ENCODE measurements at regions not wholly inside any gene's neighbourhood (a gene's known extent, or its start where the extent isn't known, plus 50 kb on each side); places are given as distances from the start of the nearest gene placed in this dataset.

DNA sequence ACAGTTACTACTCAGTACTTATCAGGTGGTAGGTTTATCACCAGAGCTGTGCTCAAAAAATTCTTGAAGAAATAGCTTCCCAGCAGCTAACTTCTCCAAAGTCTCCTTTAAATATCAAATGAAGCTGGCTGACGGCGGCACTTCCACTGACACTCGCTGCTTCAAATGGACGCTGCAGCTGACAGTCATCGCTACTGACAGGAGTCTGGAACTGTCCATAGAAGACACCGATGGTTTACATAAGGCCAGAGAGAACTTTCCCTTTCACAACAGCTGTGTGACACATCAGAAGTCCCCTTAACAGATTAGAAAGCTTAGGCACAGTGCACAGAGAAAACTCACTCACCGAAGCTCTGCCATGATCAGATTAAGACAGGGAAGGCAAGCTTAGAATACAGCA is 270.2 kb downstream of the SHOX2 start:
- no peaks in the 10 kb centered on the region for H3K4me1 ChIP-seq (ENCODE audit: control insufficient read depth in 5 of 5, insufficient read depth in 5 of 5, low read length in 5 of 5)
- H3K9ac ChIP-seq (ENCODE audit: insufficient read depth in 1 of 2, low read length in 2 of 2): no peak overlapping the region
- no peak overlapping the region for H3K4me3 ChIP-seq
- peak in 2 of 3 donors; percentile 14 to 37 for DNase-seq
- TF ChIP-seq, protein P1, sequence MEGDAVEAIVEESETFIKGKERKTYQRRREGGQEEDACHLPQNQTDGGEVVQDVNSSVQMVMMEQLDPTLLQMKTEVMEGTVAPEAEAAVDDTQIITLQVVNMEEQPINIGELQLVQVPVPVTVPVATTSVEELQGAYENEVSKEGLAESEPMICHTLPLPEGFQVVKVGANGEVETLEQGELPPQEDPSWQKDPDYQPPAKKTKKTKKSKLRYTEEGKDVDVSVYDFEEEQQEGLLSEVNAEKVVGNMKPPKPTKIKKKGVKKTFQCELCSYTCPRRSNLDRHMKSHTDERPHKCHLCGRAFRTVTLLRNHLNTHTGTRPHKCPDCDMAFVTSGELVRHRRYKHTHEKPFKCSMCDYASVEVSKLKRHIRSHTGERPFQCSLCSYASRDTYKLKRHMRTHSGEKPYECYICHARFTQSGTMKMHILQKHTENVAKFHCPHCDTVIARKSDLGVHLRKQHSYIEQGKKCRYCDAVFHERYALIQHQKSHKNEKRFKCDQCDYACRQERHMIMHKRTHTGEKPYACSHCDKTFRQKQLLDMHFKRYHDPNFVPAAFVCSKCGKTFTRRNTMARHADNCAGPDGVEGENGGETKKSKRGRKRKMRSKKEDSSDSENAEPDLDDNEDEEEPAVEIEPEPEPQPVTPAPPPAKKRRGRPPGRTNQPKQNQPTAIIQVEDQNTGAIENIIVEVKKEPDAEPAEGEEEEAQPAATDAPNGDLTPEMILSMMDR (IDR thresholded peaks at IDR 0.05; ENCODE audit: control extremely low read depth, extremely low read depth): no peak
- ATAC-seq (ENCODE audit: insufficient read depth, low FRiP score): no peak
- H3K9me3 ChIP-seq (ENCODE audit: control insufficient read depth in 4 of 4, insufficient read depth in 3 of 4, low read length in 3 of 4): no peaks in the 10 kb centered on the region
- H3K27ac ChIP-seq (ENCODE audit: low read depth in 1 of 2, low read length in 1 of 2): no peak overlapping the region
- 60 to 68% methylated on average over 7 of the region's 7 CpGs for WGBS, 2 donors
- no peaks in the 10 kb centered on the region for H3K27me3 ChIP-seq (ENCODE audit: control insufficient read depth in 3 of 3, insufficient read depth in 3 of 3, low read length in 2 of 3)
- no peaks in the 10 kb centered on the region for H3K36me3 ChIP-seq (ENCODE audit: control insufficient read depth in 4 of 4, insufficient read depth in 4 of 4, low read length in 4 of 4)

DNA sequence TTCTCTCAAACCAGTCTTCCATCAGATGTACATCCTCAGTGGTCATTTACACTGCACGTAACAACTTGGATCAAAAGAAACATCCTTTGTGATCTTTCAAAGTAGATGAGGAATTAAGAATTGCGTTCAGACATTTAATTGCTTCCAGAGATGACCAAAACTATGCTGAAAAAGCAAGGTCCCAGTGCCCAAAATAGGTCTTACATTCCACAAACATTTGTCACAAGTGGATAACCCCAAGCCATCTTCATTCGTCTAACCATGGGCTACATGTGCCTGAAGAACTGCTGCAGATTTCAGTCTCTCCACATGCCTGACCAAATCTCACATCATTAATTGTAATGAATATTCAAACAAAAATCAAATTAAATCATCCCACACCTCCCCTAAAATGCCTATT is 273.6 kb downstream of the SHOX2 start:
- Histone ChIP-seq H3K36me3 (ENCODE audit: control insufficient read depth in 4 of 4, insufficient read depth in 4 of 4, low read length in 4 of 4) (no peaks in the 10 kb centered on the region), H3K4me1 (ENCODE audit: control insufficient read depth in 5 of 5, insufficient read depth in 5 of 5, low read length in 5 of 5) (peaks cover 0 to 5% (median 0%) of the 10 kb centered on the region in 5 donors), H3K27me3 (ENCODE audit: control insufficient read depth in 3 of 3, insufficient read depth in 3 of 3, low read length in 2 of 3) (no peaks in the 10 kb centered on the region), H3K9ac (ENCODE audit: insufficient read depth in 1 of 2, low read length in 2 of 2) (no peak overlapping the region), H3K9me3 (ENCODE audit: control insufficient read depth in 4 of 4, insufficient read depth in 3 of 4, low read length in 3 of 4) (peaks cover 0 to 11% (median 5%) of the 10 kb centered on the region in 4 donors), H3K27ac (ENCODE audit: low read depth in 1 of 2, low read length in 1 of 2) (no peak overlapping the region), H3K4me3 (no peak overlapping the region)
- 85 to 86% methylated on average over 3 of the region's 3 CpGs for WGBS, 2 donors
- TF ChIP-seq, protein P1 (IDR thresholded peaks at IDR 0.05; ENCODE audit: control extremely low read depth, extremely low read depth): no peak
- DNase-seq (no peak), ATAC-seq (ENCODE audit: insufficient read depth, low FRiP score) (no peak)

DNA sequence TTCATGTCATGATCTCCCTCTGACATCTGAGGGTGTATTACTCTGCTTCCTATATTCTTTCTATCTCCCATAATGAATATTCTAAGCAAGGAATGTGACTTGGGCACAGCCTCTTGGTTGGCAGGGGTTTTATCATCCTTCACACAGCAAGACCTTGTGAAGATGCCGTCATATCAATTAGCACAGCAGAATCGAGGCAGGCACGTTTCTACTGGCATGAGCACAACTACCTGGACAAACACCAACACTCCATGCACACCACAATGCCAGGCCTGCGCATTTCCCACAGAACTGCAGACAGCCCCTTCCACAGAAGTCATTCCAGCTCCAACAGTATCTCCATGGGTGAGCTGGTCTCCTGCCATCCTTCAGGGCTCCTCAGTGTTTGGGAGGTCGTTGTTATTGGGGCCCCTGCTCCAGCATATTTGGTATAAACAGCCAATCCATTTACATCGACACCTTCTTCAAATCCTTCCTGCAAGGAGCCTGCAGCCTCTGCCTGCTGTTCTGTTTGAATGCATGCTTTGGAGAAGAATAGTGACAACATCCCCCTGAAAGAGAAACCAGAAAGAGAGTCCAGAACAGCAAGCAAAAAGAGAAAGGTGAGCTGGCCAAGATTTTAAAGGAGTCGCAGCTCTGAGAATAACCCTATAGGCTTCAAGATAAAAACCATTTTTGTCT is 275.5 kb downstream of the SHOX2 start:
- H3K27me3 ChIP-seq (ENCODE audit: control insufficient read depth in 3 of 3, insufficient read depth in 3 of 3, low read length in 2 of 3): no peaks in the 10 kb centered on the region
- H3K9ac ChIP-seq (ENCODE audit: insufficient read depth in 1 of 2, low read length in 2 of 2): no peak overlapping the region
- DNase-seq (no peak), ATAC-seq (ENCODE audit: insufficient read depth, low FRiP score) (no peak)
- peaks cover 0 to 5% (median 0%) of the 10 kb centered on the region in 5 donors for H3K4me1 ChIP-seq (ENCODE audit: control insufficient read depth in 5 of 5, insufficient read depth in 5 of 5, low read length in 5 of 5)
- H3K4me3 ChIP-seq: no peak overlapping the region
- TF ChIP-seq, protein P1 (IDR thresholded peaks at IDR 0.05; ENCODE audit: control extremely low read depth, extremely low read depth): no peak
- 60 to 67% methylated on average over 7 of the region's 7 CpGs for WGBS, 2 donors
- peaks cover 0 to 11% (median 5%) of the 10 kb centered on the region in 4 donors for H3K9me3 ChIP-seq (ENCODE audit: control insufficient read depth in 4 of 4, insufficient read depth in 3 of 4, low read length in 3 of 4)
- no peaks in the 10 kb centered on the region for H3K36me3 ChIP-seq (ENCODE audit: control insufficient read depth in 4 of 4, insufficient read depth in 4 of 4, low read length in 4 of 4)
- H3K27ac ChIP-seq (ENCODE audit: low read depth in 1 of 2, low read length in 1 of 2): no peak overlapping the region

DNA sequence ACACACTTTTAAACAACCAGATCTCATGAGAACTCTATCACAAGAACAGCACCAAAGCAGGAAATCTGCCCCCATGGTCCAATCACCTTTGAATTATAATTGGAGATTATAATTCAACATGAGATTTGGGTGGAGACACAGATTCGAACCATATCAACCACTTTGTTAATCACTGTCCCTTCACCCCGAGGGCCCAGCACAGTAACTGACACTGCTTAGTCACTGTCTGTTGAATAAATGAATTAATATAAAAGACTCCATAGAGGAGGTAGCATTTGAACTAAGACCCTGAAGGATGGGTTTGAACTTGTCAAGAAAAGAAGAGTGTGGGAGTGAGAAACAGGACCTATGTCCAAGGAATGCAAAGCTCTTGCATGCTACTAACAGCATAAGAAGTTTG is 276.4 kb downstream of the SHOX2 start:
- no peaks in the 10 kb centered on the region for H3K36me3 ChIP-seq (ENCODE audit: control insufficient read depth in 4 of 4, insufficient read depth in 4 of 4, low read length in 4 of 4)

More for the DNA sequence above, 276.4 kb downstream of the SHOX2 start:
- DNase-seq: no peak
- H3K9ac ChIP-seq (ENCODE audit: insufficient read depth in 1 of 2, low read length in 2 of 2): no peak overlapping the region
- H3K27me3 ChIP-seq (ENCODE audit: control insufficient read depth in 3 of 3, insufficient read depth in 3 of 3, low read length in 2 of 3): no peaks in the 10 kb centered on the region
- no peak overlapping the region for H3K27ac ChIP-seq (ENCODE audit: low read depth in 1 of 2, low read length in 1 of 2)
- H3K4me3 ChIP-seq: no peak overlapping the region
- ATAC-seq (ENCODE audit: insufficient read depth, low FRiP score): no peak
- TF ChIP-seq, protein P1 (IDR thresholded peaks at IDR 0.05; ENCODE audit: control extremely low read depth, extremely low read depth): no peak
- WGBS, 2 donors: 71 to 91% methylated on average over 2 of the region's 2 CpGs
- H3K4me1 ChIP-seq (ENCODE audit: control insufficient read depth in 5 of 5, insufficient read depth in 5 of 5, low read length in 5 of 5): peaks cover 0 to 5% (median 0%) of the 10 kb centered on the region in 5 donors
- peaks cover 0 to 11% (median 5%) of the 10 kb centered on the region in 4 donors for H3K9me3 ChIP-seq (ENCODE audit: control insufficient read depth in 4 of 4, insufficient read depth in 3 of 4, low read length in 3 of 4)

Data from lung (tissue), 11 donors.